Stimulated activated CD8-positive, alpha-beta memory T cell treated with anti-CD3 and anti-CD28 coated beads, Interleukin-4, amount 100 ng/mL, for 24 hours (primary cell): ENCODE measurements at regions not wholly inside any gene's neighbourhood (a gene's known extent, or its start where the extent isn't known, plus 50 kb on each side); places are given as distances from the start of the nearest gene placed in this dataset.

Source experiments
- DNase-seq: peaks from one replicate; pipeline ENCODE4 v3.0.0-alpha.2; 2020; ENCODE audit warnings: low read depth

GRCh38 chr11:28528217-28528616 lies 420.0 kb downstream of the METTL15 start:
- no peak for DNase-seq

- no peak for DNase-seq
Observed at GRCh38 chr11:28526406-28526751, 418.2 kb downstream of the METTL15 start.

GRCh38 chr11:28525636-28526405 lies 417.6 kb downstream of the METTL15 start:
- no peak for DNase-seq

- DNase-seq = no peak
Observed at GRCh38 chr11:28524098-28524497, 415.9 kb downstream of the METTL15 start.

DNA sequence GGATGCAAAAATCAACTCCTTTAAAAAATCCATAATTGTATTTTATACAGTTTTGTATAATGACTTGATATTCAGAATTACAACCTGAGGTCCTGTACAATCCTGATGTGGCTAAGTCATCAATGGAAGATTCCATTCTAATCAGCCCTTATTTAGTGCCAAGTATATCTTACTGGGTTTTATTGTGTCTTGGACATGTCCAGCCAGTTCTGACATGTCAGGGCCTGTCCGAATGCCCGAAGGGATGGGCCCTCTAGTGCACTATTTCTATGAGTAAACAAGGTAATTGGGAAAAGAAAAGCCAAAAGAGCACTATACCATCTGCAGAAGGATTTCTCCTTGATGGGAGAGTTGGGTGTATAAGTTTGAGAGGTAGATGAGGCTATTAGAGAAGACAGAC lies 412.9 kb downstream of the METTL15 start:
- no peak for DNase-seq

DNA sequence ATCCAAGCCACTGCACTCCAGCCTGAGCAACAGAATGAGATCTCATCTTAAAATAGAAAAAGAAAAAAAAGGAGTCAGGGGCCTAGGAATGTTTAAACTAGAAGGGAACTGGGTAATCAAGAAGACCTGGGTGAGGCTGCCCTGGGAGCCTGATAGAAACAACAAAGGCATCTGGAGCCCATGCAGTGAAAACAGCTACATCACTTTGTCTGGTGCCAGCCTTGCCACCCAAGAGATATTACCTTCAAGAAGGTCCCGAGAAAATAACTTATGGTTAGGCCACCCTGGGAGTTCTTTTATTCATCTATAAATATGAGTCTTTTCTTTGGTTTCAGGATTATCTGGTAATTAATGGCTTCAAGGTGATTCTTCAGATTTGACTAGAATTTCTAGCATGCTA lies 412.1 kb downstream of the METTL15 start:
- DNase-seq = no peak

DNA sequence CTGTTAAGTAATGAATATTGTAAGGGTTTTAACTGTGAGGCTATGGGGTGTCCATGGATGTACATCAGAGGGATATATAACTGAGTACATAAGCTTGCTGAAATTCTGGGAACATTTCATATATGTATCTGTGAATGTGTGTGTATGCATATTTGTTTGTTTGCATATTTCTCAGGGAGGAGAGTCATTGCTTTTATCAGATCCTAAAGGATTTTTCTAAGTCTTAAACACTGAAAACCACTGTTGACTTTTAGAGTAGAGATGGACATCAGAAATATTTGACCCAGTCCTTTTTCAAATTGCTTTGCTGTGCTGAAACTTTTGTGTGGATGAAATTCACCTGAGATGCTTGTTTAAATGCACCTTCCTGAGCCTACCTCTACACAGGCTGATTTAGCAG lies 410.6 kb downstream of the METTL15 start:
- DNase-seq = no peak

GRCh38 chr11:28517621-28518020 lies 409.4 kb downstream of the METTL15 start:
- no peak for DNase-seq

DNA sequence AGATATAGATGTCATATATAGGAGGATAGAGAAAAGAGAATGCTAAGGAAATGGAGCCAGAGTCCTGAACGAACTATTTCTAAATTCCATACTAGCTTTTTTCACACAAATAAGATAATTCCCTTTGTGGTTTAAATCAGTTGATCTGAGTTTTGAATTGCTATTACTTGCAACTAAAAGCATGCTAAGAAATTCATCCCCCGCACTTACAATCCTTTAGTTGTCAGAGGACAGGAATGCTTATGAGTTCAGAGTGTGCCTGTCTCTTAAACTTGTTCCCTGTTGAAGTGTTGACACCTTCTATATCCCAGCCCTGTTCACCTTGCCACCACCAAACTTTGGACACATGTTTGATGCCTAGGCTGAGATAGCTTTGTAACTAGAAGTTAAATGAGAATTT lies 406.2 kb downstream of the METTL15 start:
- DNase-seq = no peak

DNA sequence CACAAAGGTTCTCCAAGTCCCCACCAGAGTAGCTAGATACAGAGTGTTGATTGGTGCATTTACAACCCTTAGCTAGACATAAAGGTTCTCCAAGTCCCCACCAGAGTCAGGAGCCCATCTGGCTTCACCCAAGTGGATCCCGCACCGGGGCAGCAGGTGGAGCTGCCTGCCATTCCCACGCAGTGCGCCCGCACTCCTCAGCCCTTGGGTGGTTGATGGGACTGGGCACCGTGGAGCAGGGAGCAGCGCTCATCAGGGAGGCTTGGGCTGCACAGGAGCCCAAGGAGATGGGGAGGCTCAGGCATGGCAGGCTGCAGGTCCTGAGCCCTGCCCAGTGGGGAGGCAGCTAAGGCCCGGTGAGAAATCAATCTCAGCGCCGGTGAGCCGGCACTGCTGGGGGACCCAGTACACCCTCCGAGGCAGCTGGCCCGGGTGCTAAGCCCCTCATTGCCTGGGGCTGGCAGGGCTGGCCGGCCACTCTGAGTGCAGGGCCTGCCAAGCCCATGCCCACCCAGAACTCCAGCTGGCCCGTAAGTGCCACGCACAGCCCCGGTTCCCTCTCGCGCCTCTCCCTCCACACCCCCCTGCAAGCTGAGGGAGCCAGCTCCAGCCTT lies 404.1 kb downstream of the METTL15 start:
- DNase-seq = no peak

- no peak for DNase-seq
Observed at GRCh38 chr11:28505232-28505631, 397.0 kb downstream of the METTL15 start.

- DNase-seq = no peak
Observed at GRCh38 chr11:28504555-28505110, 396.4 kb downstream of the METTL15 start.

DNA sequence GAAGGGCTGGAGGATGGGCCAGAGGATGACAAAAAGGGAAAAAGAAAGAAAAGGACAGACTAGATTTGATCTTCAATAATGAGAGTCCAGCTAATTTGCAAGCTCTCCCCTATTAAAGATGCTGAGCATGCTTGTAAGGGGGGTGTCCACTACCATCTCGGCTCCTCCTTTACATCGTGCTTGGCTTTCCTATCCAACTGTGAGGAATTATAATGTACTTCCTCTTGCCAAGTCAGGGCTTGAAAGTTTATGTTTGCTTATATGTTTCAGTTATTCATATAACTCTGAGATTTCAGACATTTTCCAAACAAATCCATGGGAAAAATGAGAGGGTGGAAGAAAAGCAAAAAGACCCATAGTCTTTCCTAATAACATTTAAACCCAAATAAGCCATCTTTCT lies 387.1 kb downstream of the METTL15 start:
- no peak for DNase-seq

- no peak for DNase-seq
Observed at GRCh38 chr11:28491431-28491830, 383.2 kb downstream of the METTL15 start.

- no peak for DNase-seq
Observed at GRCh38 chr11:28490773-28491382, 382.7 kb downstream of the METTL15 start.

DNA sequence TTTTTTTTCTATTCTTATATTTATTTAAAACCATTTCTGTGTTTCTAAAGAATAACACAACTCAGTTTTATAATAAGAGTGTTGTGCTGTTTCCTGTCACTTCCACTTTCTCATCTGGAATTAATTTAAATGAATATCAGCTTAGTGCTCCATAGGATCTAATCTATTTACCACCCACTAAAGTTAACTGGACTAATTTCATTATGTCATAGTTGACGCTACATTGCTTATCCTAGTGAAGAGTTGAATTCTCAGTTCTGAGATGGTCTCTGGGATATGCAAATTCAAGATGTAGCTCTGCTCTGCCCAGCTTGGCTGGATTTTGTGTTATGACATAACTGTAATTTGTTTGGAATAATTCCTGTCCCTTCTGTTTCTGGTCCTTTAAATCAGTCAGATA lies 380.1 kb downstream of the METTL15 start:
- DNase-seq = no peak

DNA sequence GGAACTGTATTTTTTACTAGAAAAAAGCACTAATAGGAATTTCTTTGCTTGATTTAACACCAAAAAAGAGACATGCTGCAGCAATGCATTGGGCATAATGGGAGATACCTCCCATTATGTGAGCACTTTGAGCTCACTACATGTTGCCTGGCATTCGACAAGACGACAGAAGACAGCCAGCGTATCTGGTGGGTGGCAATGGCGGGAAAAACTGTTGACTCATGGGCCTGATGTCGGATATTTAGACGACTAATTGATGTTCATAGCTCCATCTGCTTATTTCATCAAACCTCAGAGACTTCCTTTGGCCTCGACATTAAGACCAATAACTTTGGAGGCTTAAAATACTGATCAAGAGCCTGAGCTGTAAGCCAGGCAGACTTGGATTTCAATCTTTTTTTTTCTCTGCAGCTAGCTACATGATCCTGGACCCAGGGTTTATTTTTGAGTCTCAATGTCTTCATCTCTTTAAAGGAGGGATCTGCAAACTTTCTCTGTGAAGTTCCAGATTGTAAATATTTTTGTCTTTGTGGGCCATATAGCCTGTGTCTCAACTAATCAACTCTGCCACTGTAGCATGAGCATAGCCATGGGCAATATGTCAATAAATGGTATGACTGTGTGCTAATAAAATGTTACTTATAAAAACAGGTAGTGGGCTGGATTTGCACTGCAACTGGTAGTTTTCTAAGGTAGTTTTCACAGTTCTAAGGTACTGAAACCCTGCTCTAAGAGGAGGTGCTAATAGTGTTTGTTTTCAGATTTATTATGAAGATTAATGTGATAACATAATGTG lies 375.1 kb downstream of the METTL15 start:
- DNase-seq = no peak

DNA sequence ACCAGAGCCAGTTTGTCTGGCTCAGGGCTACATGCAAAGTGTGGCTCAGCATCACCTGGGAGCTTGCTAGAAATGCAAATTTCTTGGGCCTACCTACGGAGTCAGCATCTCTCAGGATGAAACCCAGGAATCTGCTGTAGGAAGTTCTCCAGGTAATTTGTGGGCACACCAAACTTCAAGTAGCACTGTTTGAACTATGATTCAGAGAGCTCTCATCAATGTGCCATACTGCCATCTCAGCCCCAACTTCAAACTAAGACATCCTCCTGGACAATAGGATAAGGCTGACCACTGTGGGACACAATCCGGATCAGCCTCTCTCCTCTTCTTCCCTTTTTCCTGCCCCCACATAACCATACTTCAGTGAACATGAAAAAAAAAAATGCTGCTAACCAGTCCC lies 374.5 kb downstream of the METTL15 start:
- DNase-seq = no peak

- DNase-seq = no peak
Observed at GRCh38 chr11:28481616-28482480, 373.7 kb downstream of the METTL15 start.

- DNase-seq = no peak
Observed at GRCh38 chr11:28480406-28480805, 372.2 kb downstream of the METTL15 start.

DNA sequence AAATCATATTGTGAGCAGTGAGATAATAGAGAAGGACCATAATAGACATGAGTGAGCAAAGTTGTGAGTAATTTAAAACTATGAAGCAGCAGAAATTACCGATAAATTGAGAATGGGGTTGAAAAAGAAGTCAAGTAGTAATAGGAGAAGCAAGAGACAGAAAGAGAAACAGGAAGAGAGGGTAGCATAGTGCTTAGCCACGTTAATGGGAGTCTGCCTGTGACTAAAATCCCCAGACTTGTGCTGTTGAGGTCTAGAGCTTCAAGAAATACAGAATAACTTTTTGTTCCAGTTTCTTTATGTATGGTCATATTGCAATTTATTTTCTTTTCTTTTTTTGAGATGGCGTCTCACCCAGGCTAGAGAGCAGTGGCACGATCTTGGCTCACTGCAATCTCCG lies 368.7 kb downstream of the METTL15 start:
- DNase-seq = no peak
